Stimulated activated CD8-positive, alpha-beta memory T cell treated with anti-CD3 and anti-CD28 coated beads, Interleukin-4, amount 100 ng/mL, for 48 hours (primary cell): ENCODE measurements at regions not wholly inside any gene's neighbourhood (a gene's known extent, or its start where the extent isn't known, plus 50 kb on each side); places are given as distances from the start of the nearest gene placed in this dataset.
"Not testable (repeated sequence)": the region's sequence is repeated elsewhere in the genome, so short reads cannot be mapped to it uniquely, and the experiment has no call there.

Experiments used
- DNase-seq: peaks from one replicate; pipeline ENCODE4 v3.0.0-alpha.2; 2020

DNA sequence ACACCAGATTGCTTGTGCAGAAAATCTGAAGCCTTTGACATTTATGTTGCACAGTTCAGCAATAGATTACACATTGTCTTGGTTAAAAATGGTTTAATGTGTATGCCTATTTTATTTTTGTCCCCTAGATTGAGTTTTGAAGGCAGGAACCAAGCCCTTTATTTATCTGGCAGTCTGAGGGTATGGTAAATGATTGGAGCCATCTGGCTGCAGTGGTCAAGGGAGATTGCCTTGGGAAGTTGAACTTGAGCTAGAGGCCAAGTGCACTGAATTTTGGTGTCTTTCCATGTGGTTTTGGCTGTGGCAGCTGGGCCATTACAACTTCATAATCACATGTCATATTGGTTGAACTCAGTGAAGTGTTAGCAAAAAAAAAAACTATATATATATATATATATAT, 248.7 kb upstream of the C2CD4B start:
- no peak for DNase-seq

GRCh38 chr15:62415498-62415897, 250.4 kb upstream of the C2CD4B start:
- no peak for DNase-seq

- no peak for DNase-seq
Measured at GRCh38 chr15:62416526-62416925, 251.4 kb upstream of the C2CD4B start.

- DNase-seq: no peak
Measured at GRCh38 chr15:62417439-62417838, 252.4 kb upstream of the C2CD4B start.

DNA sequence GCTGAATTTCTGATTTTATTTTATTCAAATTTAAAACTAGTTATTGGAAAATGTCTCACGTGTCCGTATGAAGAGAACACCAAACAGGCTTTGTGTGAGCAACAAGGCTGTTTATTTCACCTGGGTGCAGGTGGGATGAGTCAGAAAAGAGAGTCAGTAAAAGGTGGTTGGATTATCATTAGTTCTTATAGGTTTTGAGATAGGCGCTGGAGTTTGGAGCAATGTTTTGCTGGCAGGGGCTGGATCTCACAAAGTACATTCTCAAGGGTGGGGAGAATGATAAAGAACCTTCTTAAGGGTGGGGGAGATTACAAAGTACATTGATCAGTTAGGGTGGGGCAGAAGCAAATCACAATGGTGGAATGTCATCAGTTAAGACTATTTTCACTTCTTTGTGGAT, 253.4 kb upstream of the C2CD4B start:
- not testable (repeated sequence) for DNase-seq

DNA sequence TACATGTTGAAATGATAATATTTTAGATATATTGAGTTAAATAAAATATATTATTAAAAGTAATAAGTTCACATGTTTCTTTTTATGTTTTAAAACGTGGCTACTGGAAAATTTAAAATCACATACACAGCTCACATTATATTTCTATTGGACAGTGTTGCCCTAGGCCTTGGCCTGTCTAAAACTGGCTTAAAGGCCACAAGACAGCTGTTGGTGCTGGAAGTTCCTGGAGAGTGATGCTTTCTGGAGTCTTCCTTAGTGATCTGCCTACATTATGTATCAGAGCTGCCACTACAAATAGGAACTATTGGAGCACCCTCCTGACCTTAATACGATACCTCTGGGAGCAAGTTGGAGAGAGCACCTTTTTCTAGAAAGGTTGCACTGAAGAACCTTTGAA, 254.1 kb upstream of the C2CD4B start:
- no peak for DNase-seq

GRCh38 chr15:62420371-62420770, 255.3 kb upstream of the C2CD4B start:
- DNase-seq: not testable (repeated sequence)

DNA sequence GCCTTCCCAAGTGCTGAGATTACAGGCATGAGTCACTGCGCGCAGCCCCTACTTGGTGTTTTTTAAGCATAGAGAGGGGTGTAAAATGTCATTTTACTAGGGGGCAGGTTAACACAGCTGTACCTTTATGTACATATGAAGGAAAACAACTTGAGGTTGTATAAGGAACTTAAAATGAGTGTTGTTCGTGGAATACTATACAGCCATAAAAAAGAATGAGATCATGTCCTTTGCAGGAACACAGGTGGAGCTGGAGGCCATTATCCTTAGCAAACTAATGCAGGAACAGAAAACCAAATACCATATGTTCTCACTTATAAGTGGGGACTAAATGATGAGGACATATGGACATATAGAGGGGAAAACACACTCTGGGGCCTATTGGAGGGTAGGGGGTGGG, 256.2 kb upstream of the C2CD4B start:
- no peak for DNase-seq

GRCh38 chr15:62426387-62426956, 261.4 kb upstream of the C2CD4B start:
- no peak for DNase-seq

- DNase-seq: no peak
Measured at GRCh38 chr15:62428259-62428658, 263.2 kb upstream of the C2CD4B start.

- DNase-seq: no peak
Measured at GRCh38 chr15:62428851-62429598, 263.9 kb upstream of the C2CD4B start.

DNA sequence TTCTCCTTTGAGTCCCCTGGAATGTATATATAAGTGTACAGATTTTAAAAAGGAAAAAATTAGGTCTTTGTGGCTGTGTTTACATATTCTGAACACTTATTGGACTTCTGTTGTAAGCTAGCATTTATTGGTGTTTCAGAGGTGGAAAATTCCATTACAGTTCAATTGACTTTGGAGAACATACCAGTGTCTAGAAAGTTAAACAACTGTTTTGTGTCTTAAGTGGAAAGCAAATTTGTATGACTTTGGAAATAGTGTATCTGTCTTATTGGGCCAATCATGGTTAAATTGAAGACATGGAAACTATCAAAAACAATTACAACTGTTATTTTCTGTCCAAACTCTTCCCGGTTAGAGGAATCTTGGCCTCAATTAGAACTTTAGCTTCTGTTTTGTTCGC, 265.0 kb upstream of the C2CD4B start:
- DNase-seq: no peak

- no peak for DNase-seq
Measured at GRCh38 chr15:62430552-62430951, 265.5 kb upstream of the C2CD4B start.

DNA sequence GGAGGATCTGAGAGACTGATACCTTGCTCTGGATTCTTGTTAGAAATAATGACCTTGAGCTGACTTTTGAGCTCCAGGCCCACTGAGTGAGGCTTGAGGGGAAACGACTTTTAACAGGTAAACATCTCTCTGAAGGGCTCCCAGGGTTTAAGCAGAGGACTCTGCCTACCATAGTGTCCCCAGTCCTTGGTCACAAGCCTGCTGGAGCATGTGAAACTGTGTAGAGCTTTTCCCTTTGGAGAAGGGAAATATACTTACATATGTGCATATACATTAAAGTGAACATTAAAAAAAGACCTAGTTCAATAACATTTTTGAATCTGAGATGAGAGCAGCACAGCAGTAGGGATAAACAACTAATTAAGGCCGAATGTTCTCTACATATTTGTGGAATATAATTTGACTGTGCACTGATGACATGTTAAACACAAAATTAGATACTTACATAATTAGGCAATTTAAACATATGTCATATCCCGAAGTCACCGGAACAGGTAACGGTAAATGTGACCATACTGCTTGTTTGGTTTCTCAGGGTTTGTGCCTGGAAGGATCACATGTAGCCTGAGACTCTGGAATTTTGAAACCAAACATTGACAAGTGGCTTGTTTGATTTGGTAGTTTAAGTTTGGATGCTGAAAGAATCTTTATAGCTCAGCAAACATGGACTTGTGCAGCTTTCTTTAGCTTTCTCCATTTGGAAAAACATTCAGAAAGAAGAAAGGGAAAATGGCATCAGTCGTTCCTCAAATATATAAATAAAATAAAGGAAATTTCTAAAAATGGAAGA, 266.1 kb upstream of the C2CD4B start:
- DNase-seq: no peak

DNA sequence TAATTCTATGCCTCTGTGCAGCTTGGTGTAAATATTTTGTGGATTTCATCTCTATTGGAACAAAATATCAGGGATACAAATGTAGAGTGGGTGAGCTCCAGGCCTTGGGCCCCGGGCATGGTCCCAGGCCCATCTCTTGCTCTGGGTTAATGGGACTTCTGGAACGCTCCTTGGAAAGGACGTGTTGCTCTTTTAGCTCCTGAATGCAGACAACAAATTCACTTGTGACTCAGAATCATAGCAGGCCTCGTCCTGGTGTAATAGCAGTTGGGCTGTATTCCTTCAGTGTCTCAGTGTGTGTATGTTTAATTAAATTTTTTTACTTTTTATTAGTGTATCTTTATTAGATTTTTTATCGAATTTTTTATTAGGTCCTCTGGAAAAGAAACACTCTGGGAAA, 266.7 kb upstream of the C2CD4B start:
- DNase-seq: no peak

DNA sequence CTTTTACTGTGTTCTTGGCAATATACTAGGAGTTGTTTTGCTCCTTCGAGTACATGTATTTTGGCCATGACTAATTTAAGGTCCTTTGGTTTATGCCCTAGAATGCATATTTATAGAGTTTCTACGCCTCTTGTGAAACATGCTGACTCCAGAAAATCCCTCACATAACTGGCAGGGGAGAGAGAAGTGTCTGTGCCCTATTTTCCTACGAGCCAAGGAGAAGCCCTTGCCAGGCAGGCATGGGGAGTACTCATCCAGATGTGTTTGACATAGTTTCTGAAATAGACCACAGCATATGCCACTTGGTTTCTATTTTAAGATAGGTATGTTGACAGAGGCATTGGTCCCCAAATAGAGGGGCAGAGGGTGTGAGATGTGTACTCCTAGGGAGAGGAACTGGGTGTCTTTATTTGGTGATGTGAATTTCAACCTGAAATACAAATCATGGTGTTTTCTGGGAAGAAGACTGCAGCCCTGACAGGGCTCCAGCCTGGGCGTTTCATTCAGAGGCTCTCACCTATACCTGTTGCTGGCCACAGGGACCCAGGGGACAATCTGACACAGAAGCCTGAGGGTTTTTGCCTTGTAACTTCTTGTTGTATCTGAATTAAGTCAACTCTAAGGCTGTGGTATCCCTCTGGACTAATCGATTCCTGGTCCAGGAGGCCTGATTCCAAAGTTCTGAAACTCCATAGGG, 267.8 kb upstream of the C2CD4B start:
- DNase-seq: no peak

GRCh38 chr15:62436235-62436634, 271.1 kb upstream of the C2CD4B start:
- DNase-seq: no peak

- no peak for DNase-seq
Measured at GRCh38 chr15:62437753-62438152, 272.7 kb upstream of the C2CD4B start.

GRCh38 chr15:62439543-62440016, 274.5 kb upstream of the C2CD4B start:
- DNase-seq: no peak

DNA sequence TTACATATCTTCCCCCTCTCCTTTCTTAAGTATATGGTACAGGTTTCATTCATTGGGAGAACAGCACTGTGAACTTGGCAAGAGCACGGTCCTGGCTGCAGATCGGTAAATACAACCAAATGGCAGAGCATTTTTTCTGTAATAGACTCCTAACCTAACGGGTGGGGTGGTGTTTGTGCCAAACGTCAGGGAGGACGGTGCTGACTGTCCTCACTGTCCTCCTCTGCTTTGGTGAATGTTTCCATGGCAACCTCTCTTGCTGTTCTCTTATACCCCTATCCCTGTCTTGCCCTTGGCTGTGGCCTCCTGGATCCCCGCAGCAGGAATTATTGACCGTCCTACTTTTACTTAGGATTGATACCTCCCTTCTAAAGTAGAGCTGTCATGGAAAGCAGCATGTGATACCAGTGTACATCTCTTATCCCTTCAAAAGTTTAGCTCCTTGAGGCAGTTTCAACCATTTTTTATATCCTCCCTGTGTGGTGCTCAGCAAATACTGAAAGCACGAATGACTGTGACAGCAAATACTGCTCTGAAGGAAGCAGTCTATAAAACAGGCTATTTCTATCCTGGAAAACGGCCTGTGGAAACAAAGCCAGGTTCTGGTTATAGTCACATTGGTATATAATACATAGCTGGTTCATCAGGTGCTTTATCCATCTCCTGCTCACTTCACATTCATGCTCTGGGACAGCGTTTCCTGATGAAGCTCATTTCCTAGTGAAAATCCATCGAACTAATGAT, 275.4 kb upstream of the C2CD4B start:
- no peak for DNase-seq

- peak; percentile 25 for DNase-seq
Measured at GRCh38 chr15:62444104-62445022, 279.3 kb upstream of the C2CD4B start.
